Astrocyte of the cerebellum (primary cell): ENCODE measurements at regions not wholly inside any gene's neighbourhood (a gene's known extent, or its start where the extent isn't known, plus 50 kb on each side); places are given as distances from the start of the nearest gene placed in this dataset.

Experiments
- DNase-seq: peaks from one replicate; pipeline ENCODE4 v3.0.0-alpha.2; 2011; ENCODE audit warnings: low read depth
- H3K4me3 ChIP-seq: 2 replicates; pipeline ENCODE4 v1.5.1; 2011; ENCODE audit warnings: mild to moderate bottlenecking, low read depth, low read length, moderate library complexity
- in situ Hi-C: cut with HindIII; loops from 2 replicates; pipeline ENCODE4 v1.10.0; 2017; ENCODE audit warnings: low sequenced_read_pairs
- TF ChIP-seq, protein P1 (sequence below): IDR thresholded peaks from 2 replicates; pipeline ENCODE4 v1.5.1; 2012; ENCODE audit warnings: low read length, low read depth, moderate library complexity, mild to moderate bottlenecking; ENCODE audit errors: missing control alignments

DNA sequence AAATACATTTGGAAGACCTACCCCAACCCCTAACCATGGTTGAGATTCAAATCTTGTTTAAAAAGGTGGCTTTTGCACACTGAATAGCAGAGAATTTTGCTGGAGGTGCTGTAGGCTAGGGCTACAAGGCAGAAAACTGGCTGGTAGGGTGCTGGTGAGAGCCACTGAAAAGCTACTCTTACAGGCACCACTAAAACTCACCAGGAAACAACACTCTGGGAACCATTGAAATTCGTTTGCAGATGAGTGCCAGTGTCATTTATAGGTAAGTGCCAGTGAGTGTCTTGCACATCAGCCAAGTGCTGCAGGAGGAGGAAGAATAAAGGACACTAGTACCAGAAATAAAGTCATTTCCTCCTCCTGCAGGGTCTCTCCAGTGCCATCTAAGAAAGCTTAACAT, 610.2 kb downstream of the ZNF385D start:
- no peak for DNase-seq
- in situ Hi-C loops = no loop called here
- no peak overlapping the region for H3K4me3 ChIP-seq
- TF ChIP-seq, protein P1, sequence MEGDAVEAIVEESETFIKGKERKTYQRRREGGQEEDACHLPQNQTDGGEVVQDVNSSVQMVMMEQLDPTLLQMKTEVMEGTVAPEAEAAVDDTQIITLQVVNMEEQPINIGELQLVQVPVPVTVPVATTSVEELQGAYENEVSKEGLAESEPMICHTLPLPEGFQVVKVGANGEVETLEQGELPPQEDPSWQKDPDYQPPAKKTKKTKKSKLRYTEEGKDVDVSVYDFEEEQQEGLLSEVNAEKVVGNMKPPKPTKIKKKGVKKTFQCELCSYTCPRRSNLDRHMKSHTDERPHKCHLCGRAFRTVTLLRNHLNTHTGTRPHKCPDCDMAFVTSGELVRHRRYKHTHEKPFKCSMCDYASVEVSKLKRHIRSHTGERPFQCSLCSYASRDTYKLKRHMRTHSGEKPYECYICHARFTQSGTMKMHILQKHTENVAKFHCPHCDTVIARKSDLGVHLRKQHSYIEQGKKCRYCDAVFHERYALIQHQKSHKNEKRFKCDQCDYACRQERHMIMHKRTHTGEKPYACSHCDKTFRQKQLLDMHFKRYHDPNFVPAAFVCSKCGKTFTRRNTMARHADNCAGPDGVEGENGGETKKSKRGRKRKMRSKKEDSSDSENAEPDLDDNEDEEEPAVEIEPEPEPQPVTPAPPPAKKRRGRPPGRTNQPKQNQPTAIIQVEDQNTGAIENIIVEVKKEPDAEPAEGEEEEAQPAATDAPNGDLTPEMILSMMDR = no peak

DNA sequence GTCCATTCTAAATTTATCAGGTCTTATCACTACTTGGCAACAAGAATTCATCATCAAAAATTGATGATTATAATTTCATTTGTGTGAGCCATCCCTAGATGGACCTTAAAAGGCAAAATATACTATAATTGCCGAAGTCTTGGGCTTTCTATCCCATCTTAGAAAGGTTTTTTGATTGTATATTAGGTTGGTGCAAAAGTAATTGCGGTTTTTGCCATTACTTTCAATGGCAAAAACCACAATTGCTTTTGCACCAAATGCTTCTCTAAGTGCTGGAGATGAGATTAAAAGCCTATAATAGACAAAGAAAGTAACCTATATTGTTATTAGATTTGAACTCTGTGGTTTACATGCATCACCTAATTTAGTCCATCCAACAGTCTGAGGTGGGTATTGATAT, 612.9 kb downstream of the ZNF385D start:
- no peak overlapping the region for H3K4me3 ChIP-seq
- TF ChIP-seq, protein P1 = no peak
- DNase-seq = no peak
- in situ Hi-C loops = no loop called here

DNA sequence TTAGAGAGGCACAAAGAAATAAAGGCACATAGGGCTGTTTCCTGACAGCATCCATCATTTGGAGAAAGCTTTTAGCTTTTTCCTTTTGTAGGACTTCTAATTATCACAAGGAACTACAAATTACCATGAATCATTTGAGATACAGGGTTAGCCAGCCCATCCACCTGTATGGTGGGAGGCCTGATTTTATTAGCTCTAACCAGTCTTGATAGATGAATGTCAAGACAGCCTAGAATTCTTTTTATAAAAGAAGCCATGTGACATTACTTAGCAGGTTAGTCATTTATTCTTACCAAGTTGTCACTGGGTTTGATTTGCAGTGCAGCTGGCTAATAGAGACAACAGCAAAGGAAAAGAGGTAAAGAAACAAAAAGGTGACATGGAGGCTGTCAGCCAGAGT, 618.1 kb downstream of the ZNF385D start:
- TF ChIP-seq, protein P1 = no peak
- no peak for DNase-seq
- in situ Hi-C loops = no loop called here

DNA sequence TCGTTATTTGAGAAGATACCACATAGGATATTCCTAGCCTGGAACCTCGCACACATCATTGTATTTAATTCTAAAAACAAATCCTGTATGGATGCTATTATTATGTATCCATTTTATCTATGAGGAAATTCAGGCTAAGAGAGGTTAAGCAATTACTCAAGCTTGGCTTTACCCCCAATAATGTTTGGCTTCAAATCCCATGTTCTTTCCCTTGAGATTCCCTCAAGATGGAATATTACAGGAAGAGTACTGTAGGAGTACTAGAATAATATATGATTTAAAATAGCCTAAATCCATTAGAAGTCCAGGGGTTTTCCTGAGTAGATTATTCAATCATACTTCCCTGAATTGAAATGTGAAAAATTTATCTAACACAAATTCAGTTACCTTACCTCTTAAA, 630.2 kb downstream of the ZNF385D start:
- in situ Hi-C loops = no loop called here
- DNase-seq = no peak
- no peak overlapping the region for H3K4me3 ChIP-seq
- TF ChIP-seq, protein P1 = no peak

More for the DNA sequence above, 618.1 kb downstream of the ZNF385D start:
- no peak overlapping the region for H3K4me3 ChIP-seq

DNA sequence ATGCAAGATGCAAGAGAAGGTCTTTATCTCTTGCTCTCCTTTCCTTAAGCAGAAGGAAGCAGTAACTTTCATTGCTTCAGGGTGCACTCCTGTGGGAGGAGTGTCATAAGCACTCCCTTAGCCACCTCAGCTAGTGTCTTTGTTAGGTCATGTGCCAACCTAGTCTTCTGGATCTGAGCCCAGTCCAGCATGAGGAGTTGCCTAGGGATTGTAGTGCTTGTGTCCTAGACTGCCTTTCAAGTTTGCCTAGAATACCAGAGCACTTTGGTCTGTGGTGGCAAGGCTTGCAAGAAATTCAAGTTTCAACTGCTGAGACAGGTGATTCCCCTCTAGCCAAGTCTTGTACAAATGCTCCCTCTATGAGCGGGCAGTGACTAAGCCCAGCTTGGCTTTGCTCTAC, 633.6 kb downstream of the ZNF385D start:
- in situ Hi-C loops = no loop called here

DNA sequence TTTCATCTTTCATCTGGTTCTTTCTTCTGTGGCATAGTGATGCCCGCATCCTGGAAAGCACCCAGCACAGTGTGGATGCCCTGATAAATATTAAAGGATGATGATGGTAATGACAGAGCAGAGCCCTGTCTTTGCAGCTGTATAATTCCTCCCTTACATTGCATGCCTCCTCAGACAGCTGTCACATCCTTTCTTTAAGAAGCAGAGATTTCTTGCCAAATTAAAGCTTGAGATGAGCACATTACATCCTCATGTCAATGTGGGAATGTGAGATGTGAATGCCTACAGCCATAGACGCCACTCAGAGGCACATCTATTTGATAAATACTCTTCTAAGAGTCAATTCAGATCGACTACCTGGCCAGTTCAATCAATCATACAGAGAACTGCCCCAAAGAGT, 642.0 kb downstream of the ZNF385D start:
- in situ Hi-C loops = no loop called here
- DNase-seq = no peak
- TF ChIP-seq, protein P1 = no peak
- H3K4me3 ChIP-seq = no peak overlapping the region

More for the DNA sequence above, 633.6 kb downstream of the ZNF385D start:
- TF ChIP-seq, protein P1 = no peak
- no peak overlapping the region for H3K4me3 ChIP-seq
- DNase-seq = no peak

DNA sequence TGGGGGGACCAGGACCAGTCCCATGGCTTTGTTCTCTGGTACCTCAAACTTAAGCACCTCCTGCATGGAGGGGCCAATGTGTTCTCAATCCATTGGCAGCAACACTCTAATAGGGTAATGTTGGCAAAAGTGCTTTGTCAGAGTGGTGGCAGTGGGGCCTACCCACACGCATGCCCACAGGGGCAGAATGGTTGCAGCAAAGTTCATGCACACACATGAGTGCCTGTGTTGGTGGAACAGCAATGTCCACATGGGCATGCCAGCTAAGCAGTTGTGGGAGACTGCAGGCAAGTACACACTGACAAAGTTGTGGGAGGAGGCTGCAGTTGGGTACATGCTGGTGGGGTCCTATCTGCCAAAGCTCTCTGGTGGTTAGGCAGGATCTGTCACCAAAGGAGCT, 645.2 kb downstream of the ZNF385D start:
- TF ChIP-seq, protein P1 = no peak
- in situ Hi-C loops = no loop called here
- no peak for DNase-seq
- no peak overlapping the region for H3K4me3 ChIP-seq
